HG02571 (cell line): ENCODE measurements at regions not wholly inside any gene's neighbourhood (a gene's known extent, or its start where the extent isn't known, plus 50 kb on each side); places are given as distances from the start of the nearest gene placed in this dataset.

Experiments
- ATAC-seq: cut with Tn5 transposase; IDR thresholded peaks from one replicate; pipeline ENCODE4 v1.9.1; 2021; ENCODE audit warnings: mild to moderate bottlenecking, moderate library complexity; ENCODE audit not compliant: unreplicated experiment

GRCh38 chr15:26477044-26477443 is 295.8 kb downstream of the GABRB3 start:
- ATAC-seq = no peak

- no peak for ATAC-seq
Observed at GRCh38 chr15:26475554-26475953, 297.3 kb downstream of the GABRB3 start.

GRCh38 chr15:26472661-26473060 is 300.2 kb downstream of the GABRB3 start:
- no peak for ATAC-seq

GRCh38 chr15:26461847-26462608 is 310.8 kb downstream of the GABRB3 start:
- ATAC-seq = no peak

- no peak for ATAC-seq
Observed at GRCh38 chr15:26460165-26460564, 312.7 kb downstream of the GABRB3 start.

GRCh38 chr15:26455828-26456227 is 317.0 kb downstream of the GABRB3 start:
- ATAC-seq = no peak

GRCh38 chr15:26453914-26454313 is 319.0 kb downstream of the GABRB3 start:
- no peak for ATAC-seq

- ATAC-seq = no peak
Observed at GRCh38 chr15:26451995-26452394, 320.9 kb downstream of the GABRB3 start.

GRCh38 chr15:26449291-26449690 is 323.6 kb downstream of the GABRB3 start:
- no peak for ATAC-seq

- no peak for ATAC-seq
Observed at GRCh38 chr15:26443321-26443720, 329.5 kb downstream of the GABRB3 start.

GRCh38 chr15:26442680-26443079 is 330.2 kb downstream of the GABRB3 start:
- ATAC-seq = no peak

GRCh38 chr15:26439681-26440080 is 333.2 kb downstream of the GABRB3 start:
- ATAC-seq = no peak

GRCh38 chr15:26438718-26439117 is 334.1 kb downstream of the GABRB3 start:
- no peak for ATAC-seq

GRCh38 chr15:26438316-26438715 is 334.6 kb downstream of the GABRB3 start:
- no peak for ATAC-seq

- no peak for ATAC-seq
Observed at GRCh38 chr15:26433818-26434217, 339.0 kb downstream of the GABRB3 start.

- ATAC-seq = no peak
Observed at GRCh38 chr15:26433060-26433459, 339.8 kb downstream of the GABRB3 start.

- no peak for ATAC-seq
Observed at GRCh38 chr15:26421065-26421464, 351.8 kb downstream of the GABRB3 start.

GRCh38 chr15:26395624-26396023 is 377.2 kb downstream of the GABRB3 start:
- ATAC-seq = no peak

GRCh38 chr15:26394801-26395200 is 378.1 kb downstream of the GABRB3 start:
- no peak for ATAC-seq

GRCh38 chr15:26392956-26393355 is 379.9 kb downstream of the GABRB3 start:
- no peak for ATAC-seq

- no peak for ATAC-seq
Observed at GRCh38 chr15:26391567-26392194, 381.2 kb downstream of the GABRB3 start.

GRCh38 chr15:26382444-26383072 is 390.3 kb downstream of the GABRB3 start:
- ATAC-seq = no peak
